ENCODE measurements at regions not wholly inside any gene's neighbourhood (a gene's known extent, or its start where the extent isn't known, plus 50 kb on each side); places are given as distances from the start of the nearest gene placed in this dataset.
"Not testable (repeated sequence)": the region's sequence is repeated elsewhere in the genome, so short reads cannot be mapped to it uniquely, and the experiment has no call there.

DNA sequence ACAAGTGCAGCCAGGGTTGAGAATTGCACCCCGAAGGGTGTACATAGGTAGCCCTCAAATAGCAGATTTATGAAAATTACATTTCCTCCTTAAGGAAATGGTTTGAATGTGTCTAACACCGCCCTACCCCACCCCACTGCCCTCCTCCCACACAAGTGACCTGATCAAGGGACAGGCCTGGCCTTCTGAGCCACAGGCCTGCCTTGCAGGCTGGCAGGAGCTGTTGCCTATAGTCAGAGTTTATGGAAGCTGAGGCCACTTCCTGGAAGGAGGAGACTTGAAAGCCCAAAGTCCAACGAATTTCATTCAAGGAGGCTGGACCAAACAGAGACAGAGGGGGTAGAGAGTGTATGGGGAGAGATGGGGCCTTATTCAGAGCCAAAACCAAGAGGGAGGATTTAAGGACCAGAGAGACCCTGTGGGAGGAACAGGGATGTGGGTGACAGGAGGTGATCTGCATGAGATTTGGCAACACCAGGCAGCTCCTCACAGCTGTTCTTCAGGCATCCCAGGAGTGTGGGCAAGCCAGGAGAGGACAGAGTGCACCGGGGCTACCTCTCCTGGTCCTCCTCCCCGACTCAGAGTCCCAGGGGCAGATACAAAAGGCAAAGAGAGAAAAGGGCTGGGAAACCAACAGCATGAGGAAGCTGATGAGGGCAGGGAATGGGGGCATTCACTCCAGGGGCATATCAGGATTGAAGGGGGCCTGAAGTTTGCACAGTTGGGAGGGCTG lies 100.4 kb upstream of the HES1 start:
- Histone ChIP-seq H3K4me1 (replicated peaks) (no peaks in the 10 kb centered on the region), H3K27me3 (replicated peaks; ENCODE audit: insufficient read depth) (no peaks in the 10 kb centered on the region), H3K9me3 (no peaks in the 10 kb centered on the region), H3K27ac (no peak overlapping the region), H3K4me3 (no peak overlapping the region), H3K36me3 (no peaks in the 10 kb centered on the region)
- no peak for DNase-seq (ENCODE audit: low spot score)
- 81% methylated on average over 5 of the region's 5 CpGs for WGBS
- TF ChIP-seq POLR2A (IDR thresholded peaks at IDR 0.05) (no peak), POLR2AphosphoS5 (IDR thresholded peaks at IDR 0.05) (no peak)
- TF ChIP-seq, protein P1, sequence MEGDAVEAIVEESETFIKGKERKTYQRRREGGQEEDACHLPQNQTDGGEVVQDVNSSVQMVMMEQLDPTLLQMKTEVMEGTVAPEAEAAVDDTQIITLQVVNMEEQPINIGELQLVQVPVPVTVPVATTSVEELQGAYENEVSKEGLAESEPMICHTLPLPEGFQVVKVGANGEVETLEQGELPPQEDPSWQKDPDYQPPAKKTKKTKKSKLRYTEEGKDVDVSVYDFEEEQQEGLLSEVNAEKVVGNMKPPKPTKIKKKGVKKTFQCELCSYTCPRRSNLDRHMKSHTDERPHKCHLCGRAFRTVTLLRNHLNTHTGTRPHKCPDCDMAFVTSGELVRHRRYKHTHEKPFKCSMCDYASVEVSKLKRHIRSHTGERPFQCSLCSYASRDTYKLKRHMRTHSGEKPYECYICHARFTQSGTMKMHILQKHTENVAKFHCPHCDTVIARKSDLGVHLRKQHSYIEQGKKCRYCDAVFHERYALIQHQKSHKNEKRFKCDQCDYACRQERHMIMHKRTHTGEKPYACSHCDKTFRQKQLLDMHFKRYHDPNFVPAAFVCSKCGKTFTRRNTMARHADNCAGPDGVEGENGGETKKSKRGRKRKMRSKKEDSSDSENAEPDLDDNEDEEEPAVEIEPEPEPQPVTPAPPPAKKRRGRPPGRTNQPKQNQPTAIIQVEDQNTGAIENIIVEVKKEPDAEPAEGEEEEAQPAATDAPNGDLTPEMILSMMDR (IDR thresholded peaks at IDR 0.05) = no peak
- intact Hi-C loops (cut with DNase I) = no loop called here

DNA sequence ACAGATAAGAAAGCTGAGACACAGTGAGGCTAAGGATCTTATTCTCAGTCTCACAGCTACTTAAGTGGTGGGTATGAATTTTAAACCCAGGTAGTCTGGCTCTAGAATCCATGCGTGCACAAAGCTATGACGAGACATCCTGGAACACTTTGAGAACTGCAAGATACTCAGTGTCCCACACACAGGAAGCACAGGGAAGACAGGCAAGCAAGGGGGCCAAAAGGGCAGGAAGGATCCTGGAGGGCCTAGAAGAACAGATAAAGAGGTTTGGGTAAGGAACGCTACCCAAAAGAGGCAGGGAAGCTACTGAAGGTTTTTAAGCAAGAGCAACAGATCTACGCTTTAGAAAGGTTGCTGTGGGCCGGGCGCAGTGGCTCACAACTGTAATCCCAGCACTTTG lies 99.1 kb upstream of the HES1 start:
- no peak overlapping the region for H3K27ac ChIP-seq

DNA sequence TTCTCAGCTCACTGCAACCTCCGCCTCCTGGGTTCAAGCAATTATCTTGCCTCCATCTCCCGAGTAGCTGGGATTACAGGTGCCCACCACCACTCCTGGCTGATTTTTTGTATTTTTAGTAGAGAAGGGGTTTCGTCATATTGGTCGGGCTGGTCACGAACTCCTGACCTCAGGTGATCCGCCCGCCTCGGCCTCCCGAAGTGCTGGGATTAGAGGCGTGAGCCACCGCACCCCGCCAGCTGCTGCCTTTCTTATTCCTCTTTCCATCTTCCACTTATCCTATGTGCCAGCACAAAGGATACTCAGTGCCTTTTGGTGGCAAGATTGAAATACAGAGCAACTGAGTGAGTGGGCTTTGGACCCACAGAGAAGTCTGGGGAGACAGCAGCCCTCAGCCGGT lies 97.6 kb upstream of the HES1 start:
- 96% methylated on average over 13 of the region's 13 CpGs for WGBS
- H3K36me3 ChIP-seq; H3K4me3 ChIP-seq; H3K27me3 ChIP-seq (replicated peaks; ENCODE audit: insufficient read depth); H3K27ac ChIP-seq; H3K9me3 ChIP-seq; intact Hi-C loops (cut with DNase I); DNase-seq (ENCODE audit: low spot score); H3K4me1 ChIP-seq (replicated peaks): not testable (repeated sequence)

More for the DNA sequence above, 99.1 kb upstream of the HES1 start:
- TF ChIP-seq POLR2AphosphoS5 (IDR thresholded peaks at IDR 0.05) (no peak), POLR2A (IDR thresholded peaks at IDR 0.05) (no peak)
- TF ChIP-seq, protein P1 (IDR thresholded peaks at IDR 0.05) = no peak
- no peak for DNase-seq (ENCODE audit: low spot score)
- H3K36me3 ChIP-seq = no peaks in the 10 kb centered on the region
- intact Hi-C loops (cut with DNase I) = no loop called here
- no peak overlapping the region for H3K4me3 ChIP-seq
- H3K27me3 ChIP-seq (replicated peaks; ENCODE audit: insufficient read depth) = no peaks in the 10 kb centered on the region
- no peaks in the 10 kb centered on the region for H3K4me1 ChIP-seq (replicated peaks)
- WGBS = 95% methylated on average over 6 of the region's 6 CpGs
- no peaks in the 10 kb centered on the region for H3K9me3 ChIP-seq

DNA sequence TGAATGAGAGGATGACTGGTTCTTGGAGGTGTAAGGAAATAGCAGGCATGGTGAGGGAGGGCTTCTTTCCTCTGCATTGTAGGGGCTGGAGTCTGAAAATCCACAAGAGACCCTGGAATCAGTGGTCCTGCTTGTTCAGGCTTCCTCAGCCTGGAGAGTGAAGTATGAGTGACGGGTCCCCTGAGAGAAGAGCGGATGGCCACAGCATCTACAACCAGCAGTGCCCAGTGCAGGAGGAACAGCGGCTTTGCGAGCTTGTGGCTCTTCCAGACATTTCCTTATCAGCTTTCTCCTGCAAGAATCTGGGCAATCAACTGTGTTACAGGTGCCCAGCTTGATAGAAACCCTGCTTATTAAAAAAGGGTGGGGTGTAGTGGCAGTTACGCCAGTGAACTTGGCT lies 97.0 kb upstream of the HES1 start:
- Histone ChIP-seq H3K9me3 (no peaks in the 10 kb centered on the region), H3K4me3 (no peak overlapping the region), H3K27ac (no peak overlapping the region), H3K36me3 (no peaks in the 10 kb centered on the region), H3K27me3 (replicated peaks; ENCODE audit: insufficient read depth) (no peaks in the 10 kb centered on the region), H3K4me1 (replicated peaks) (no peaks in the 10 kb centered on the region)
- DNase-seq (ENCODE audit: low spot score) = no peak
- intact Hi-C loops (cut with DNase I) = no loop called here
- WGBS = 81% methylated on average over 5 of the region's 5 CpGs
- no peak for TF ChIP-seq POLR2A (IDR thresholded peaks at IDR 0.05)
- TF ChIP-seq POLR2AphosphoS5 (IDR thresholded peaks at IDR 0.05) = no peak
- TF ChIP-seq, protein P1 (IDR thresholded peaks at IDR 0.05) = no peak

DNA sequence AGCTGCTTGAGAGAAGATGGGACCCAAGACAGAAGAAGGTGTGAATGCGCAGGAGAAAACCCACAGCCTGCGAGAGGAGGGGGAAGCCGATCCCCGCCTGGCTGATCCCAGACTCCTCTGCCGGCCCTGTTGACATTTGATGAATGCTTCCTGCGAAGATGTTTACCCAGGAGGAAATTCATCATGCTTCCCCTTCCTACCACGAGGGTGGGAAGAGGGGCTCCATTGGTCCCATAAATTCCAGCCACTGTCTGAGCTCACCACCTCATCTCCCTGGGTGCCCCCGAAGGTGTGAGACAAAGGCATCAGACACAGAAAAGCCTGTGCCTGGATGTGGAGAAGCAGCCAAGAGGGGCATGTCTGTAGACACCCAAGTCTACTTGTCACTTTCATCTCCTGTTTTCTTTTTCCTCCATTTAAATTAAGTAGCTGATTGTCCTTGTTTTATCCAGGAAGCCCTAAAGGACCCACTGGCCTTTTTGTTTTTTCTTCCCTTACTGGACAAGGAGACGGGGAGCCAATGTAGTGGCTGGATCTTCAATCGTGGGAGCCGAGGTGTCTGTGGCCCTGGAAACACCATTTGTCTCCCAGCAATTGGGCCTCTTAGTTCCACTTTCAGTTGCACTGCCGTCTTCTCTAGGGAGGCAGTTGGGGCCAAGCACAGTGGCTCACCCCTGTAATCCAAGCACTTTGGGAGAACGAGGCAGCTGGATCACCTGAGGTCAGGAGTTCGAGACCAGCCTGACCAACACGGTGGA lies 95.3 kb upstream of the HES1 start:
- WGBS = 76% methylated on average over 15 of the region's 15 CpGs
- Histone ChIP-seq H3K27me3 (replicated peaks; ENCODE audit: insufficient read depth) (no peaks in the 10 kb centered on the region), H3K36me3 (no peaks in the 10 kb centered on the region), H3K4me3 (no peak overlapping the region), H3K27ac (no peak overlapping the region), H3K9me3 (no peaks in the 10 kb centered on the region), H3K4me1 (replicated peaks) (no peaks in the 10 kb centered on the region)
- TF ChIP-seq POLR2AphosphoS5 (IDR thresholded peaks at IDR 0.05) = no peak
- TF ChIP-seq, protein P1 (IDR thresholded peaks at IDR 0.05) = no peak
- TF ChIP-seq POLR2A (IDR thresholded peaks at IDR 0.05) = no peak
- intact Hi-C loops (cut with DNase I) = no loop called here
- DNase-seq (ENCODE audit: low spot score) = no peak

All from prostate gland (tissue), 2 donors.